ENCODE measurements at regions not wholly inside any gene's neighbourhood (a gene's known extent, or its start where the extent isn't known, plus 50 kb on each side); places are given as distances from the start of the nearest gene placed in this dataset.

GRCh38 chr1:209240351-209240750 lies 343.2 kb upstream of the CAMK1G start:
- ATAC-seq (ENCODE audit: insufficient number of reproducible peaks, low FRiP score, low read depth) (no peak), DNase-seq (ENCODE audit: low spot score) (no peak)
- Histone ChIP-seq H3K27ac (no peak overlapping the region), H3K9me3 (no peaks in the 10 kb centered on the region), H3K36me3 (no peaks in the 10 kb centered on the region), H3K4me1 (ENCODE audit: control insufficient read depth in 1 of 2, low read depth in 2 of 2) (no peaks in the 10 kb centered on the region), H3K27me3 (replicated peaks; ENCODE audit: insufficient read depth) (no peaks in the 10 kb centered on the region), H3K4me3 (no peak overlapping the region)
- TF ChIP-seq CTCF (IDR thresholded peaks at IDR 0.05), result no peak

- no peak for DNase-seq (ENCODE audit: low spot score)
- TF ChIP-seq CTCF (IDR thresholded peaks at IDR 0.05), result no peak
- H3K27ac ChIP-seq, result no peak overlapping the region
These were observed 342.0 kb upstream of the CAMK1G start for GRCh38 chr1:209241487-209241886.

GRCh38 chr1:209248649-209249279 lies 334.8 kb upstream of the CAMK1G start:
- Histone ChIP-seq H3K9me3 (no peaks in the 10 kb centered on the region), H3K4me3 (no peak overlapping the region), H3K4me1 (ENCODE audit: control insufficient read depth in 1 of 2, low read depth in 2 of 2) (no peaks in the 10 kb centered on the region), H3K27me3 (replicated peaks; ENCODE audit: insufficient read depth) (no peaks in the 10 kb centered on the region), H3K36me3 (no peaks in the 10 kb centered on the region), H3K27ac (no peak overlapping the region)
- DNase-seq (ENCODE audit: low spot score) (no peak), ATAC-seq (ENCODE audit: insufficient number of reproducible peaks, low FRiP score, low read depth) (peak; percentile 71)
- peak; percentile 82 for TF ChIP-seq CTCF (IDR thresholded peaks at IDR 0.05)

More at GRCh38 chr1:209241487-209241886, 342.0 kb upstream of the CAMK1G start:
- no peak overlapping the region for H3K4me3 ChIP-seq
- no peak for ATAC-seq (ENCODE audit: insufficient number of reproducible peaks, low FRiP score, low read depth)
- H3K4me1 ChIP-seq (ENCODE audit: control insufficient read depth in 1 of 2, low read depth in 2 of 2), result no peaks in the 10 kb centered on the region
- no peaks in the 10 kb centered on the region for H3K36me3 ChIP-seq
- H3K9me3 ChIP-seq, result no peaks in the 10 kb centered on the region
- no peaks in the 10 kb centered on the region for H3K27me3 ChIP-seq (replicated peaks; ENCODE audit: insufficient read depth)

- DNase-seq (ENCODE audit: low spot score) (no peak), ATAC-seq (ENCODE audit: insufficient number of reproducible peaks, low FRiP score, low read depth) (no peak)
- Histone ChIP-seq H3K36me3 (no peaks in the 10 kb centered on the region), H3K27ac (no peak overlapping the region), H3K4me1 (ENCODE audit: control insufficient read depth in 1 of 2, low read depth in 2 of 2) (no peaks in the 10 kb centered on the region), H3K27me3 (replicated peaks; ENCODE audit: insufficient read depth) (no peaks in the 10 kb centered on the region), H3K4me3 (no peak overlapping the region), H3K9me3 (no peaks in the 10 kb centered on the region)
- TF ChIP-seq CTCF (IDR thresholded peaks at IDR 0.05), result no peak
These were observed 334.2 kb upstream of the CAMK1G start for GRCh38 chr1:209249280-209249670.

- H3K36me3 ChIP-seq, result no peaks in the 10 kb centered on the region
- H3K27ac ChIP-seq, result no peak overlapping the region
- no peaks in the 10 kb centered on the region for H3K27me3 ChIP-seq (replicated peaks; ENCODE audit: insufficient read depth)
- DNase-seq (ENCODE audit: low spot score) (no peak), ATAC-seq (ENCODE audit: insufficient number of reproducible peaks, low FRiP score, low read depth) (no peak)
- TF ChIP-seq CTCF (IDR thresholded peaks at IDR 0.05), result no peak
- no peaks in the 10 kb centered on the region for H3K4me1 ChIP-seq (ENCODE audit: control insufficient read depth in 1 of 2, low read depth in 2 of 2)
- no peak overlapping the region for H3K4me3 ChIP-seq
- no peaks in the 10 kb centered on the region for H3K9me3 ChIP-seq
These were observed 333.6 kb upstream of the CAMK1G start for GRCh38 chr1:209249785-209250440.

All from thoracic aorta (tissue), 2 donors.